Activated naive CD8-positive, alpha-beta T cell treated with anti-CD3 and anti-CD28 coated beads, Interleukin-2, amount 10 ng/mL, durations not matched to agents 7 days and 5 days (primary cell): ENCODE measurements at regions not wholly inside any gene's neighbourhood (a gene's known extent, or its start where the extent isn't known, plus 50 kb on each side); places are given as distances from the start of the nearest gene placed in this dataset.
"Not testable (repeated sequence)": the region's sequence is repeated elsewhere in the genome, so short reads cannot be mapped to it uniquely, and the experiment has no call there.

Experiments
- ATAC-seq: fragments of 150-1000 bp; cut with Tn5 transposase; one replicate; pipeline ENCODE4 v1.10.0; 2021; ENCODE audit warnings: low read depth, moderate library complexity
- POLR2A ChIA-PET: fragments of 350-600 bp; sonication (Branson Sonifier 250); formaldehyde crosslinking; loops from one replicate; lab custom pipeline; 2021; ENCODE audit warnings: antibody characterized with exemption; lab: Charles Lee
- DNase-seq: peaks from one replicate; pipeline ENCODE4 v3.0.0; 2021
- H3K27ac Mint-ChIP-seq: one replicate; pipeline ENCODE4 v1.8.0; 2022; ENCODE audit warnings: mild to moderate bottlenecking, mixed read lengths
- H3K27me3 Mint-ChIP-seq: one replicate; pipeline ENCODE4 v1.8.0; 2022; ENCODE audit warnings: mild to moderate bottlenecking, moderate library complexity, mixed read lengths
- H3K36me3 Mint-ChIP-seq: one replicate; pipeline ENCODE4 v1.8.0; 2021; ENCODE audit warnings: mild to moderate bottlenecking, mixed read lengths
- H3K4me1 Mint-ChIP-seq: one replicate; pipeline ENCODE4 v1.8.0; 2021; ENCODE audit warnings: mixed read lengths
- H3K4me3 Mint-ChIP-seq: one replicate; pipeline ENCODE4 v1.8.0; 2022; ENCODE audit warnings: mild to moderate bottlenecking, moderate library complexity, mixed read lengths
- H3K9me3 Mint-ChIP-seq: one replicate; pipeline ENCODE4 v1.8.0; 2021; ENCODE audit warnings: mixed read lengths

GRCh38 chr2:87174454-87174853, 152.8 kb upstream of the PLGLB1 start:
- H3K27me3 Mint-ChIP-seq, H3K27ac Mint-ChIP-seq, H3K4me3 Mint-ChIP-seq, H3K4me1 Mint-ChIP-seq, POLR2A ChIA-PET, DNase-seq, H3K9me3 Mint-ChIP-seq, H3K36me3 Mint-ChIP-seq, ATAC-seq: not testable (repeated sequence)

GRCh38 chr2:87183373-87183772, 161.7 kb upstream of the PLGLB1 start:
- H3K4me1 Mint-ChIP-seq, H3K9me3 Mint-ChIP-seq, H3K27ac Mint-ChIP-seq, DNase-seq, POLR2A ChIA-PET, ATAC-seq, H3K36me3 Mint-ChIP-seq, H3K27me3 Mint-ChIP-seq, H3K4me3 Mint-ChIP-seq: not testable (repeated sequence)

- H3K36me3 Mint-ChIP-seq, ATAC-seq, DNase-seq, H3K4me1 Mint-ChIP-seq, H3K9me3 Mint-ChIP-seq, H3K4me3 Mint-ChIP-seq, H3K27me3 Mint-ChIP-seq, POLR2A ChIA-PET, H3K27ac Mint-ChIP-seq: not testable (repeated sequence)
Observed at GRCh38 chr2:87184260-87184659, 162.6 kb upstream of the PLGLB1 start.

DNA sequence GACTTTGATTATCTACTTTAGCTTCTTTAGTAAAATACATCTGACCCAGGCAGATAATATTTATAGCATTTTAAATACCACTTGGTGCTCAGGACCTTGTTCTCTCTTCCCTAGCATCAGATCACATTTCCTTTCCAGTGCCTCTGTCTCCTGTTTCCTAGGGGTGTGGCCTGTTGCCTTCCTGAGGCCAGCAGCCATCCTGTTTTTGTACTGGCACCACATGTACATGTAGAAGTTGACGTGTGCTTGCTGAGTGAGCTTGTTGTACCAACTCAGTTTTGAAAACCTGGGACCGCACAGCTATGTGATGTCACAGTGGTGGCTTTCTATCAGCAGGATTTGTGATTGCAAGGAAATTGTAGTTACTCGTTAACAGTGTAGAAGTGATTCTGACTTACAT, 167.6 kb upstream of the PLGLB1 start:
- H3K27me3 Mint-ChIP-seq, H3K4me1 Mint-ChIP-seq, H3K36me3 Mint-ChIP-seq, H3K9me3 Mint-ChIP-seq, DNase-seq, ATAC-seq, H3K4me3 Mint-ChIP-seq, POLR2A ChIA-PET, H3K27ac Mint-ChIP-seq: not testable (repeated sequence)

DNA sequence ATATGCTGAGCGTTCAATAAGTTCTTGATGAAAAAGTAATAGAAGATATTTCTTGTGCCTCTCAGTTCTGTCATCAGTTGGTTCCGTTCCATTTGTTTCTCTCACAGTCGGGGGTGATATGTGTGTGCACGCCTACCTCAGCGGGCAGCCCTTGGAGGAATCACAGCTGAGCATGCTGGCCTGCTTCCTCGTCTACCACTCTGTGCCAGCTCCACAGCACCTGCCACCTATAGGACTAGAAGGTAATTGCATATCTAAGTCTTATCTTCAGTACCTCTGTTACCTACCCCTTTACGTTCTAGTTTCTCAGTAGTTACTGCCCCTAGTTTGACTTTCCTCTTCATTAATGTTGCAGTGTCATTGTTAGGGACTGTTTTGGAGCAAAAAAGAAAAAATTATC, 171.7 kb upstream of the PLGLB1 start:
- peak; percentile 60 for ATAC-seq
- H3K27ac Mint-ChIP-seq, H3K4me3 Mint-ChIP-seq, POLR2A ChIA-PET, DNase-seq, H3K36me3 Mint-ChIP-seq, H3K4me1 Mint-ChIP-seq, H3K27me3 Mint-ChIP-seq, H3K9me3 Mint-ChIP-seq: not testable (repeated sequence)

DNA sequence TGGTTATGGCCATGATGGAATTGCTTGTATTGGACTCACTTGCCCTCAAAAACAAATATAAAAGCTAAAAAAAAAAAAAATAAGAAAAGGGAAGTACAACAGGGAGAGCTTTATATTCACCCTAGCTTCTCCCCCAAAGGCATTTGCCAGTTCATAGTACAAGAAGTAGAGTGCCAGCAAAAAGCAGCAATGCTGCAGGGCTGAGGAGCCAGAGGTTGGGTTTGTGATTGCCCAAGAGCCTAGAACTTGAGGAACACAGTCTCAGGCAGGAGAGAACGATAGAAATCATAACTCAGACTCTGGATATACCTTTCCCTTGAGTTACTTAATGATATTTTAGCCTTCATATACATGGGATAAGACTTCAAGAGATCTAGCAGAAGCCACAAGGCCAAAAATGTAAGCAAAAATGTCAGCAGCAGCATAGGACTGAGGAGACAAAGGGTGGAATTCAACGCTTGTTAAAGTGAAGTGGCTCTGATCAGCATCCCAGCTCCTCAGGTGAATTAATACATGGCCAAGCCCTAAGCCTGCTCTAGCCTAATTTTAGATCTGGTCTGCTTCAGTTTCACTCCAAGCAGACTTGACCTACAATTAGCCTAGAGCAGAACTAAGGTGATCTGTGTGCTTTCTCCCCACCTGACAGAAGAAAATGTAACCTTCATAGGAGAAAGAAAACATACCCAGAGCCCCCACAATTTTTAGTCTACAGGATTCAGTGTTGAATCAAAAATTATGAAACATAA, 172.8 kb upstream of the PLGLB1 start:
- H3K27ac Mint-ChIP-seq, H3K4me3 Mint-ChIP-seq, POLR2A ChIA-PET, H3K9me3 Mint-ChIP-seq, H3K27me3 Mint-ChIP-seq, ATAC-seq, DNase-seq, H3K4me1 Mint-ChIP-seq, H3K36me3 Mint-ChIP-seq: not testable (repeated sequence)

DNA sequence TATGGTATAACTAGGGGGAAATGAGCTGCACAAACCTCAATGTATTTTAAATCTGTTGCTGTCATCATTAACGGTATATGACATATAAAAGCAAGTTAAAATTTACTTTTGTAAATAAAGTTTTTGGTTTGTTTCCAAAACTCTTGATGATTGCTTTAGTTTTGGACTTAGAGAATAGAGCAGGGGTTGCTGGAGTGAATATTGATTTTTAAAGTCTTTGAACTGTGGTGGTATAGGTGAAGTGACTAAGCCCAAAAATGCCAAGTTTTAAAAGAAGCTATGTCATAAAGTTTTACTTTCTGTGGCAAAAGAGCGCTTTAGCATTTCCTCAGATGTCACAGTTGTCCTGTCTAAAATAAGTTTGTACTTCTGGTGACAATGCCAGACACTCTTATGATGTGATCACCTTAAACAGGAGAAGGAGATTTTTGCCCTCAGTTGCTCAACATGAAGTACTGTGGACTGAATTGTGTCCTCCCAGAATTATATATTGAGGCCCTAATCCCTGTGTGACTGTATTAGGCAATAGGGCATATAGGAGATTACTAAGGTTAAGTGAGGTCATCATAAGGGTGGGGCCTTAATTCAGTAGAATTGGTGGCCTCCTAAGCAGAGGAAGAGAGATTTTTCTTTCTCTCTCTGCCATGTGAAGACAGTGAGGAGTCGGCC, 175.2 kb upstream of the PLGLB1 start:
- POLR2A ChIA-PET, H3K36me3 Mint-ChIP-seq, DNase-seq, H3K4me3 Mint-ChIP-seq, H3K27ac Mint-ChIP-seq, H3K9me3 Mint-ChIP-seq, ATAC-seq, H3K4me1 Mint-ChIP-seq, H3K27me3 Mint-ChIP-seq: not testable (repeated sequence)

GRCh38 chr2:87198422-87198821, 176.8 kb upstream of the PLGLB1 start:
- H3K9me3 Mint-ChIP-seq, H3K4me1 Mint-ChIP-seq, POLR2A ChIA-PET, DNase-seq, H3K36me3 Mint-ChIP-seq, H3K27ac Mint-ChIP-seq, H3K4me3 Mint-ChIP-seq, ATAC-seq, H3K27me3 Mint-ChIP-seq: not testable (repeated sequence)

DNA sequence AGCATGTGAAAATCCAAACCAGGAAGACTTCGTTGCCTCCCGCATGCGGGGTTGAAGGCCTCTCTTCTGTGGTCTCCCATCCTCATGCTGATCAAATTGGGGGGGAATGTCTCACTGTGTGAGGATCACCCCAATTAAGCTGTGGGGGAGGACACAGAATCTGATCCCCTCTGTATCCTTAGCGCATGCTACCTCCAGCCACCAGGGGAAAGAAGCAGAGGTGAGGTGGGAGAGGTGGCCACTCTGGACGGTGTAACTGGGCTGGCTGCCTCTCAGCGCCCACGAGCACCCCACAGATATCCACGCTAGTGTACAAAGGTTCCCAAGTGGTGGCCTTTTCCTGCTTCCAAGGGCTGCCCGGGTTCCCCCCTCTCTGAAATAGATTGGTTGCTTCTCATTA, 177.6 kb upstream of the PLGLB1 start:
- H3K9me3 Mint-ChIP-seq, DNase-seq, H3K36me3 Mint-ChIP-seq, H3K4me3 Mint-ChIP-seq, POLR2A ChIA-PET, H3K4me1 Mint-ChIP-seq, H3K27me3 Mint-ChIP-seq, H3K27ac Mint-ChIP-seq, ATAC-seq: not testable (repeated sequence)

DNA sequence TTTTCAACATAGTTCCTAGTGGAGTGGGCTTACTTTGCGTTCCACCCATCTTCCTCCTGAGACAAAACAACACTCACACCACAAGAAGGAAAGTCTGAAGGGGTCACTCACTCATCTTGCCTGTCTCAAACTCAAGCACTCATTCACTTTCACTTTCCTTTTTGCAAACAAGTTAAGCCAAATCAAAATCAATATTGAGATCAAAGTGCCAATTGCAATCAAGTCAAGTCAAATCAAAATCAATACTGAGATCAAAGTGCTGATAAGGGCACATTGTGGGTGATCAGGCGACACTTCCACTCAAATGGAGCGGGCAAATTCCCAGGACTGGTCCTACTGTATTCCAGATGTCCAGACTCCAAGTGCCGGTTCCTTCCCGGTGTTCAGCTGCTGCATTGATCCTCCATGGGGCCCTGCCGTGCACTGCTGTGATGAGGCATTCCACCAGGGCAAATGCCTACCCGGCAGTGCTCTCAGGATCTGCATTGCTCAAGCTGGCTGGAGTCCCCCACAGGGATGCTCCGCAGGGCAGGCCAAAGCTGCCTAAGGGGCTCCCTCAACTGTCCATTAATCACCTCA, 183.0 kb upstream of the PLGLB1 start:
- POLR2A ChIA-PET, H3K4me1 Mint-ChIP-seq, H3K9me3 Mint-ChIP-seq, H3K36me3 Mint-ChIP-seq, ATAC-seq, H3K27me3 Mint-ChIP-seq, H3K27ac Mint-ChIP-seq, DNase-seq, H3K4me3 Mint-ChIP-seq: not testable (repeated sequence)

GRCh38 chr2:87212938-87213337, 191.3 kb upstream of the PLGLB1 start:
- POLR2A ChIA-PET, H3K27ac Mint-ChIP-seq, ATAC-seq, H3K27me3 Mint-ChIP-seq, H3K4me3 Mint-ChIP-seq, H3K4me1 Mint-ChIP-seq, DNase-seq, H3K36me3 Mint-ChIP-seq, H3K9me3 Mint-ChIP-seq: not testable (repeated sequence)

GRCh38 chr2:87217005-87217404, 195.4 kb upstream of the PLGLB1 start:
- POLR2A ChIA-PET, H3K9me3 Mint-ChIP-seq, H3K27me3 Mint-ChIP-seq, ATAC-seq, H3K4me3 Mint-ChIP-seq, H3K27ac Mint-ChIP-seq, H3K36me3 Mint-ChIP-seq, H3K4me1 Mint-ChIP-seq, DNase-seq: not testable (repeated sequence)

DNA sequence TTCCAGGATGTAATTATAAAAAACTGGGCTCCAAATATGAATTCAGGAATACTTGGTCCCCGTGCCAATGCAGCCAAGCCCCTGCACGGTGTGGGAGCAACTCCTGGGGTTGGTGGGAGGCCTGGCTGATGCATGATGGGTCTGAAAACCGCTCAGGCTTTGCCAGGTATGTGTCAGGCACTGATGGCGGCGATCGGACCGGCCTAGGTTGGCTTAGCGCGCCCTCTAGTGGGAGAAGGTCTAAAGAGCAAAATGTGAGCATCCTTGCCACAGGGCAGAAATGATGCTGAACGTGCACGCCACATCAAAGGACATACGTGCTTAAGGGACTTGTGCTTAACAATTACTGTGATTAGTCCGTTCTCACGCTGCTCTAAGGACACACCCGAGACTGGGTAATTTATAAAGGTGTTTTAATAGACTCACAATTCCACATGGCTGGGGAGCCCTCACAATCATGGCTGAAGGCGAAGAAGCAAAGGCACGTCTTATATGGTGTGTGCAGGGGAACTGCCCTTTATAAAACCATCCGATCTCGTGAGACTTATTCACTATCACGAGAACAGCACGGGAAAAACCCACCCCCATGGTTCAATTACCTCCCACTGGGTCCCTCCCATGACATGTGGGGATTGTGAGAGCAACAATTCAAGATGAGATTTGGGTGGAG, 196.2 kb upstream of the PLGLB1 start:
- H3K36me3 Mint-ChIP-seq, POLR2A ChIA-PET, H3K9me3 Mint-ChIP-seq, H3K4me1 Mint-ChIP-seq, H3K4me3 Mint-ChIP-seq, H3K27ac Mint-ChIP-seq: not testable (repeated sequence)
- H3K27me3 Mint-ChIP-seq: peaks cover 14% of the 10 kb centered on the region
- ATAC-seq: peak; percentile 88
- DNase-seq: peak; percentile 60

- H3K9me3 Mint-ChIP-seq, ATAC-seq, POLR2A ChIA-PET, H3K27ac Mint-ChIP-seq, H3K4me1 Mint-ChIP-seq, H3K36me3 Mint-ChIP-seq, DNase-seq, H3K4me3 Mint-ChIP-seq: not testable (repeated sequence)
- H3K27me3 Mint-ChIP-seq: peaks cover 21% of the 10 kb centered on the region
Observed at GRCh38 chr2:87220651-87221050, 199.0 kb upstream of the PLGLB1 start.
